ENCODE measurements at regions not wholly inside any gene's neighbourhood (a gene's known extent, or its start where the extent isn't known, plus 50 kb on each side); places are given as distances from the start of the nearest gene placed in this dataset.

- no peak for DNase-seq (ENCODE audit: extremely low read depth, low read depth)
These were observed 180.5 kb upstream of the PTPRD start for GRCh38 chr9:10793306-10793705.

GRCh38 chr9:10804486-10804885 is 191.7 kb upstream of the PTPRD start:
- no peak for TF ChIP-seq CTCF (IDR thresholded peaks at IDR 0.05; ENCODE audit: low read depth, low read length)
- DNase-seq (ENCODE audit: extremely low read depth, low read depth) = no peak

More at GRCh38 chr9:10793306-10793705, 180.5 kb upstream of the PTPRD start:
- TF ChIP-seq CTCF (IDR thresholded peaks at IDR 0.05; ENCODE audit: low read depth, low read length) = no peak

- no peak for TF ChIP-seq CTCF (IDR thresholded peaks at IDR 0.05; ENCODE audit: low read depth, low read length)
These were observed 194.1 kb upstream of the PTPRD start for GRCh38 chr9:10806868-10807267.

GRCh38 chr9:10818206-10818605 is 205.4 kb upstream of the PTPRD start:
- no peak for TF ChIP-seq CTCF (IDR thresholded peaks at IDR 0.05; ENCODE audit: low read depth, low read length)
- no peak for DNase-seq (ENCODE audit: extremely low read depth, low read depth)

More at GRCh38 chr9:10806868-10807267, 194.1 kb upstream of the PTPRD start:
- DNase-seq (ENCODE audit: extremely low read depth, low read depth) = no peak

GRCh38 chr9:10835791-10836463 is 223.1 kb upstream of the PTPRD start:
- TF ChIP-seq CTCF (IDR thresholded peaks at IDR 0.05; ENCODE audit: low read depth, low read length) = no peak
- no peak for DNase-seq (ENCODE audit: extremely low read depth, low read depth)

GRCh38 chr9:10843151-10843550 is 230.3 kb upstream of the PTPRD start:
- no peak for TF ChIP-seq CTCF (IDR thresholded peaks at IDR 0.05; ENCODE audit: low read depth, low read length)
- no peak for DNase-seq (ENCODE audit: extremely low read depth, low read depth)

- no peak for DNase-seq (ENCODE audit: extremely low read depth, low read depth)
- no peak for TF ChIP-seq CTCF (IDR thresholded peaks at IDR 0.05; ENCODE audit: low read depth, low read length)
These were observed 243.0 kb upstream of the PTPRD start for GRCh38 chr9:10855847-10856246.

Data from AG09319 (cell line).